Adrenal gland (tissue), 5 donors: ENCODE measurements at regions not wholly inside any gene's neighbourhood (a gene's known extent, or its start where the extent isn't known, plus 50 kb on each side); places are given as distances from the start of the nearest gene placed in this dataset.

Experiments used
- POLR2A ChIP-seq, 2 donors: fragments of 450-650 bp; IDR thresholded peaks; one replicate each; pipeline ENCODE4 v1.6.1; 2017; ENCODE audit warnings: antibody characterized with exemption in 2 of 2, mild to moderate bottlenecking in 2 of 2, moderate library complexity in 1 of 2
- TF ChIP-seq, protein P1 (sequence below), 6 experiments: fragments of 450-650 bp in 4 of 6; fragments of 200-600 bp in 2 of 6; sonication (generic) in 1 of 6; IDR thresholded peaks; 1 replicate in 5 of 6; 2 replicates in 1 of 6; pipeline versions ENCODE4 v1.5.1 to v1.8.0; 2016 to 2021; ENCODE audit warnings: antibody characterized with exemption in 6 of 6, mild to moderate bottlenecking in 2 of 6, moderate library complexity in 1 of 6
- donor health status: DM: no; HTN: no; CAD: no.

- TF ChIP-seq, protein P1, sequence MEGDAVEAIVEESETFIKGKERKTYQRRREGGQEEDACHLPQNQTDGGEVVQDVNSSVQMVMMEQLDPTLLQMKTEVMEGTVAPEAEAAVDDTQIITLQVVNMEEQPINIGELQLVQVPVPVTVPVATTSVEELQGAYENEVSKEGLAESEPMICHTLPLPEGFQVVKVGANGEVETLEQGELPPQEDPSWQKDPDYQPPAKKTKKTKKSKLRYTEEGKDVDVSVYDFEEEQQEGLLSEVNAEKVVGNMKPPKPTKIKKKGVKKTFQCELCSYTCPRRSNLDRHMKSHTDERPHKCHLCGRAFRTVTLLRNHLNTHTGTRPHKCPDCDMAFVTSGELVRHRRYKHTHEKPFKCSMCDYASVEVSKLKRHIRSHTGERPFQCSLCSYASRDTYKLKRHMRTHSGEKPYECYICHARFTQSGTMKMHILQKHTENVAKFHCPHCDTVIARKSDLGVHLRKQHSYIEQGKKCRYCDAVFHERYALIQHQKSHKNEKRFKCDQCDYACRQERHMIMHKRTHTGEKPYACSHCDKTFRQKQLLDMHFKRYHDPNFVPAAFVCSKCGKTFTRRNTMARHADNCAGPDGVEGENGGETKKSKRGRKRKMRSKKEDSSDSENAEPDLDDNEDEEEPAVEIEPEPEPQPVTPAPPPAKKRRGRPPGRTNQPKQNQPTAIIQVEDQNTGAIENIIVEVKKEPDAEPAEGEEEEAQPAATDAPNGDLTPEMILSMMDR (IDR thresholded peaks at IDR 0.05), result no peak
- no peak for TF ChIP-seq POLR2A (IDR thresholded peaks at IDR 0.05)
Measured at GRCh38 chr20:33909331-33909921, 84.3 kb upstream of the RALY start.
